H1 (cell line): ENCODE measurements at regions not wholly inside any gene's neighbourhood (a gene's known extent, or its start where the extent isn't known, plus 50 kb on each side); places are given as distances from the start of the nearest gene placed in this dataset.

Experiments
- FOSL1 ChIP-seq: IDR thresholded peaks from 2 replicates; pipeline ENCODE4 v1.6.1; 2011; ENCODE audit warnings: mild to moderate bottlenecking, low read depth, low read length, moderate library complexity; ENCODE audit not compliant: insufficient read depth
- MAFK ChIP-seq: IDR thresholded peaks from 2 replicates; pipeline ENCODE4 v1.6.1; 2012; ENCODE audit warnings: low read depth, mild to moderate bottlenecking, improper control_type of control experiment, low read length
- RAD21 ChIP-seq, 2 experiments: IDR thresholded peaks in 1 of 2; conservative IDR thresholded peaks in 1 of 2; 2 replicates each; pipeline ENCODE4 v1.6.1; 2011; ENCODE audit warnings: low read depth in 2 of 2, low read length in 2 of 2, improper control_type of control experiment in 1 of 2, inconsistent platforms in 1 of 2, mild to moderate bottlenecking in 1 of 2, moderate library complexity in 1 of 2
- SIX5 ChIP-seq: IDR thresholded peaks from 2 replicates; pipeline ENCODE4 v1.6.1; 2011; ENCODE audit warnings: mild to moderate bottlenecking, low read depth, low read length
- SP1 ChIP-seq: IDR thresholded peaks from 2 replicates; pipeline ENCODE4 v1.6.1; 2011; ENCODE audit warnings: low read depth, low read length
- ZNF274 ChIP-seq: IDR thresholded peaks from 2 replicates; pipeline ENCODE4 v1.7.0; 2012; ENCODE audit warnings: low read length, borderline replicate concordance; ENCODE audit errors: extremely low read depth
- TF ChIP-seq, protein P1 (sequence below): fragments of 300-600 bp; sonication (generic); IDR thresholded peaks from 2 replicates; pipeline ENCODE4 v1.7.1; 2012; ENCODE audit warnings: low read length, moderate library complexity, mild to moderate bottlenecking, inconsistent platforms; ENCODE audit not compliant: insufficient replicate concordance

DNA sequence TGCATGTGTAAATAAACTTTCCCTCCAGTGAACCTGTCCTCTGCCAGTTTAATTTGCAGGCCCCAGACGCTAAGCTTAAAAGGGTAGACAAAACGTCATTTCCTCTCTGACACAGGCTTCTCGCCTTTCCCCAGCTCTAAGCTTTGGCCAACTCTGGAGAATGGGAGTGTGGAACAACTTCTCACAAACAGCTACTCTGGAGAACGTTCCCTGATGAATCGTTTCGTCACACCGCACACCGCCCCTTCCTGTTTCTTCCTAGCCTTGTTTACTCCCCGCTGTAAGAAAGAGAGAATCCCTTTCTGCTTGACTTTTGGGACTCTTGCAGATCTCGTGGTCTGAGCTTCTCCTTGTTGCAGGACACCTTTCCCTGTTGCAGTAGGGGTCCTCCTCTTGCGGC, 564.2 kb downstream of the TCERG1L start (continued):
- TF ChIP-seq, protein P1, sequence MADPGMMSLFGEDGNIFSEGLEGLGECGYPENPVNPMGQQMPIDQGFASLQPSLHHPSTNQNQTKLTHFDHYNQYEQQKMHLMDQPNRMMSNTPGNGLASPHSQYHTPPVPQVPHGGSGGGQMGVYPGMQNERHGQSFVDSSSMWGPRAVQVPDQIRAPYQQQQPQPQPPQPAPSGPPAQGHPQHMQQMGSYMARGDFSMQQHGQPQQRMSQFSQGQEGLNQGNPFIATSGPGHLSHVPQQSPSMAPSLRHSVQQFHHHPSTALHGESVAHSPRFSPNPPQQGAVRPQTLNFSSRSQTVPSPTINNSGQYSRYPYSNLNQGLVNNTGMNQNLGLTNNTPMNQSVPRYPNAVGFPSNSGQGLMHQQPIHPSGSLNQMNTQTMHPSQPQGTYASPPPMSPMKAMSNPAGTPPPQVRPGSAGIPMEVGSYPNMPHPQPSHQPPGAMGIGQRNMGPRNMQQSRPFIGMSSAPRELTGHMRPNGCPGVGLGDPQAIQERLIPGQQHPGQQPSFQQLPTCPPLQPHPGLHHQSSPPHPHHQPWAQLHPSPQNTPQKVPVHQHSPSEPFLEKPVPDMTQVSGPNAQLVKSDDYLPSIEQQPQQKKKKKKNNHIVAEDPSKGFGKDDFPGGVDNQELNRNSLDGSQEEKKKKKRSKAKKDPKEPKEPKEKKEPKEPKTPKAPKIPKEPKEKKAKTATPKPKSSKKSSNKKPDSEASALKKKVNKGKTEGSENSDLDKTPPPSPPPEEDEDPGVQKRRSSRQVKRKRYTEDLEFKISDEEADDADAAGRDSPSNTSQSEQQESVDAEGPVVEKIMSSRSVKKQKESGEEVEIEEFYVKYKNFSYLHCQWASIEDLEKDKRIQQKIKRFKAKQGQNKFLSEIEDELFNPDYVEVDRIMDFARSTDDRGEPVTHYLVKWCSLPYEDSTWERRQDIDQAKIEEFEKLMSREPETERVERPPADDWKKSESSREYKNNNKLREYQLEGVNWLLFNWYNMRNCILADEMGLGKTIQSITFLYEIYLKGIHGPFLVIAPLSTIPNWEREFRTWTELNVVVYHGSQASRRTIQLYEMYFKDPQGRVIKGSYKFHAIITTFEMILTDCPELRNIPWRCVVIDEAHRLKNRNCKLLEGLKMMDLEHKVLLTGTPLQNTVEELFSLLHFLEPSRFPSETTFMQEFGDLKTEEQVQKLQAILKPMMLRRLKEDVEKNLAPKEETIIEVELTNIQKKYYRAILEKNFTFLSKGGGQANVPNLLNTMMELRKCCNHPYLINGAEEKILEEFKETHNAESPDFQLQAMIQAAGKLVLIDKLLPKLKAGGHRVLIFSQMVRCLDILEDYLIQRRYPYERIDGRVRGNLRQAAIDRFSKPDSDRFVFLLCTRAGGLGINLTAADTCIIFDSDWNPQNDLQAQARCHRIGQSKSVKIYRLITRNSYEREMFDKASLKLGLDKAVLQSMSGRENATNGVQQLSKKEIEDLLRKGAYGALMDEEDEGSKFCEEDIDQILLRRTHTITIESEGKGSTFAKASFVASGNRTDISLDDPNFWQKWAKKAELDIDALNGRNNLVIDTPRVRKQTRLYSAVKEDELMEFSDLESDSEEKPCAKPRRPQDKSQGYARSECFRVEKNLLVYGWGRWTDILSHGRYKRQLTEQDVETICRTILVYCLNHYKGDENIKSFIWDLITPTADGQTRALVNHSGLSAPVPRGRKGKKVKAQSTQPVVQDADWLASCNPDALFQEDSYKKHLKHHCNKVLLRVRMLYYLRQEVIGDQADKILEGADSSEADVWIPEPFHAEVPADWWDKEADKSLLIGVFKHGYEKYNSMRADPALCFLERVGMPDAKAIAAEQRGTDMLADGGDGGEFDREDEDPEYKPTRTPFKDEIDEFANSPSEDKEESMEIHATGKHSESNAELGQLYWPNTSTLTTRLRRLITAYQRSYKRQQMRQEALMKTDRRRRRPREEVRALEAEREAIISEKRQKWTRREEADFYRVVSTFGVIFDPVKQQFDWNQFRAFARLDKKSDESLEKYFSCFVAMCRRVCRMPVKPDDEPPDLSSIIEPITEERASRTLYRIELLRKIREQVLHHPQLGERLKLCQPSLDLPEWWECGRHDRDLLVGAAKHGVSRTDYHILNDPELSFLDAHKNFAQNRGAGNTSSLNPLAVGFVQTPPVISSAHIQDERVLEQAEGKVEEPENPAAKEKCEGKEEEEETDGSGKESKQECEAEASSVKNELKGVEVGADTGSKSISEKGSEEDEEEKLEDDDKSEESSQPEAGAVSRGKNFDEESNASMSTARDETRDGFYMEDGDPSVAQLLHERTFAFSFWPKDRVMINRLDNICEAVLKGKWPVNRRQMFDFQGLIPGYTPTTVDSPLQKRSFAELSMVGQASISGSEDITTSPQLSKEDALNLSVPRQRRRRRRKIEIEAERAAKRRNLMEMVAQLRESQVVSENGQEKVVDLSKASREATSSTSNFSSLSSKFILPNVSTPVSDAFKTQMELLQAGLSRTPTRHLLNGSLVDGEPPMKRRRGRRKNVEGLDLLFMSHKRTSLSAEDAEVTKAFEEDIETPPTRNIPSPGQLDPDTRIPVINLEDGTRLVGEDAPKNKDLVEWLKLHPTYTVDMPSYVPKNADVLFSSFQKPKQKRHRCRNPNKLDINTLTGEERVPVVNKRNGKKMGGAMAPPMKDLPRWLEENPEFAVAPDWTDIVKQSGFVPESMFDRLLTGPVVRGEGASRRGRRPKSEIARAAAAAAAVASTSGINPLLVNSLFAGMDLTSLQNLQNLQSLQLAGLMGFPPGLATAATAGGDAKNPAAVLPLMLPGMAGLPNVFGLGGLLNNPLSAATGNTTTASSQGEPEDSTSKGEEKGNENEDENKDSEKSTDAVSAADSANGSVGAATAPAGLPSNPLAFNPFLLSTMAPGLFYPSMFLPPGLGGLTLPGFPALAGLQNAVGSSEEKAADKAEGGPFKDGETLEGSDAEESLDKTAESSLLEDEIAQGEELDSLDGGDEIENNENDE: no peak
- no peak for TF ChIP-seq SP1
- no peak for TF ChIP-seq RAD21 (IDR thresholded peaks at IDR 0.05 in 1 of 2, conservative IDR thresholded peaks at IDR 0.05 in 1 of 2; ENCODE audit: low read depth in 2 of 2, low read length in 2 of 2)
- no peak for TF ChIP-seq SIX5
- TF ChIP-seq MAFK: no peak
- TF ChIP-seq ZNF274: no peak
- no peak for TF ChIP-seq FOSL1
